ENCODE measurements at regions not wholly inside any gene's neighbourhood (a gene's known extent, or its start where the extent isn't known, plus 50 kb on each side); places are given as distances from the start of the nearest gene placed in this dataset.

DNA sequence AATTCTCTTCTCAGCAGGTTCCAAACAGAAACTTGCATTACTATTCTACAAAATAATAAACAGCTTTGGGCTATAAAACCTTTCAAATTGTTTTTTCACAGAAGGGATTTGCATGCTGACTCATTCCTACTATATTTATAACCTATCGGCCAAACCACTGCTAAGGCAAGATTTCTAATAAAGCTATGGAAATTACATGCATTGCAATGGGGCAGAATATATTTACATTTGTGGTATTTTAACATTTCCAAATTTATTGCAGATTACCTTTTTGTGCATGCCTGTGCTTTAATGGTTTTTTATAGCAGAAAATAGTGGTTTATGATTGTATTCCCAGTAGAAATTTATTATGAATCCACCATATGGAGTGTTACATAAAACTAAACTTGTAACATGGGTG, 69.0 kb upstream of the NPVF start:
- TF ChIP-seq EZH2 (IDR thresholded peaks at IDR 0.05; ENCODE audit: borderline replicate concordance, low read depth, low read length, severe bottlenecking) (no peak), CTCF (IDR thresholded peaks at IDR 0.05; ENCODE audit: borderline replicate concordance, extremely low read depth, low read length, poor library complexity, severe bottlenecking) (no peak)
- H3K36me3 ChIP-seq (ENCODE audit: insufficient read depth, low read length): no peaks in the 10 kb centered on the region
- no peak overlapping the region for H3K4me3 ChIP-seq (ENCODE audit: low read depth in 1 of 2, low read length in 2 of 2)
- H3K9me3 ChIP-seq (ENCODE audit: insufficient read depth, low read length, severe bottlenecking): no peaks in the 10 kb centered on the region
- no peaks in the 10 kb centered on the region for H3K27me3 ChIP-seq (ENCODE audit: insufficient read depth, low read length, poor library complexity)
- no peak overlapping the region for H2AFZ ChIP-seq (ENCODE audit: low read depth, low read length)
- H4K20me1 ChIP-seq (ENCODE audit: insufficient read depth, low read length): no peaks in the 10 kb centered on the region
- H3K4me1 ChIP-seq (ENCODE audit: insufficient read depth, low read length): no peaks in the 10 kb centered on the region
- no peaks in the 10 kb centered on the region for H3K79me2 ChIP-seq (ENCODE audit: insufficient read depth, low read length)
- H3K4me2 ChIP-seq (ENCODE audit: insufficient read depth, low read length): no peak overlapping the region
- no peak for DNase-seq
- no peak overlapping the region for H3K27ac ChIP-seq (ENCODE audit: low read length)
- no peak overlapping the region for H3K9ac ChIP-seq (ENCODE audit: low read depth, low read length)
- no peak for ATAC-seq (ENCODE audit: insufficient read depth, low read depth)

- H3K4me2 ChIP-seq (ENCODE audit: insufficient read depth, low read length): no peak overlapping the region
- ATAC-seq (ENCODE audit: insufficient read depth, low read depth) (no peak), DNase-seq (no peak)
- no peaks in the 10 kb centered on the region for H3K9me3 ChIP-seq (ENCODE audit: insufficient read depth, low read length, severe bottlenecking)
- no peak overlapping the region for H3K27ac ChIP-seq (ENCODE audit: low read length)
- no peak overlapping the region for H3K4me3 ChIP-seq (ENCODE audit: low read depth in 1 of 2, low read length in 2 of 2)
- no peaks in the 10 kb centered on the region for H3K36me3 ChIP-seq (ENCODE audit: insufficient read depth, low read length)
- H4K20me1 ChIP-seq (ENCODE audit: insufficient read depth, low read length): no peaks in the 10 kb centered on the region
- H3K9ac ChIP-seq (ENCODE audit: low read depth, low read length): no peak overlapping the region
- no peak overlapping the region for H2AFZ ChIP-seq (ENCODE audit: low read depth, low read length)
- no peak for TF ChIP-seq EZH2 (IDR thresholded peaks at IDR 0.05; ENCODE audit: borderline replicate concordance, low read depth, low read length, severe bottlenecking)
- peaks cover 18% of the 10 kb centered on the region for H3K27me3 ChIP-seq (ENCODE audit: insufficient read depth, low read length, poor library complexity)
- no peaks in the 10 kb centered on the region for H3K79me2 ChIP-seq (ENCODE audit: insufficient read depth, low read length)
- H3K4me1 ChIP-seq (ENCODE audit: insufficient read depth, low read length): no peaks in the 10 kb centered on the region
These were observed 75.2 kb upstream of the NPVF start for GRCh38 chr7:25303281-25304181.

DNA sequence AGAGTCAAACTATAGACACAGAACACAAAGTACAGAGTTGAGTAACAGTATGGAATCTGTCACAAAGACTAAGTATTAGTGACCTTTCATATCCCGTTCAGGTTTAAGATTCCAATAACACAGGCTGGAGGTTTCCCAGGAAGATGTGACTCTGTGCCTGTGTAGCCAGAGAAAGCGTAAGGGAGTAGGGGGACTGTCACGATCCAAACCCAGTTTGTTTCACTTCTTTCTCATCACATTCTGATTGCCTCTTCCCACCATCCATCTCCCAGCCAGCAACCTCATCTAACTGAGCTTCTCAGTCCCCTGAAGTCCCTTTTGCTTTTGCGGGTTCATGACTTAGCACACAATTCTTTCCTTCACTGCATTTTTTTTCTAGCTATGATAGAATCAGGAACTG, 76.4 kb upstream of the NPVF start:
- Histone ChIP-seq H3K9me3 (ENCODE audit: insufficient read depth, low read length, severe bottlenecking) (no peaks in the 10 kb centered on the region), H3K79me2 (ENCODE audit: insufficient read depth, low read length) (no peaks in the 10 kb centered on the region), H3K36me3 (ENCODE audit: insufficient read depth, low read length) (no peaks in the 10 kb centered on the region), H3K27ac (ENCODE audit: low read length) (no peak overlapping the region), H3K4me3 (ENCODE audit: low read depth in 1 of 2, low read length in 2 of 2) (no peak overlapping the region), H3K27me3 (ENCODE audit: insufficient read depth, low read length, poor library complexity) (peaks cover 18% of the 10 kb centered on the region), H3K9ac (ENCODE audit: low read depth, low read length) (no peak overlapping the region), H3K4me2 (ENCODE audit: insufficient read depth, low read length) (no peak overlapping the region), H3K4me1 (ENCODE audit: insufficient read depth, low read length) (no peaks in the 10 kb centered on the region), H4K20me1 (ENCODE audit: insufficient read depth, low read length) (no peaks in the 10 kb centered on the region), H2AFZ (ENCODE audit: low read depth, low read length) (no peak overlapping the region)
- no peak for TF ChIP-seq CTCF (IDR thresholded peaks at IDR 0.05; ENCODE audit: borderline replicate concordance, extremely low read depth, low read length, poor library complexity, severe bottlenecking)
- TF ChIP-seq EZH2 (IDR thresholded peaks at IDR 0.05; ENCODE audit: borderline replicate concordance, low read depth, low read length, severe bottlenecking): no peak
- ATAC-seq (ENCODE audit: insufficient read depth, low read depth): no peak
- DNase-seq: no peak

GRCh38 chr7:25305831-25306230, 77.5 kb upstream of the NPVF start:
- no peak for DNase-seq

More at GRCh38 chr7:25305831-25306230, 77.5 kb upstream of the NPVF start:
- no peaks in the 10 kb centered on the region for H4K20me1 ChIP-seq (ENCODE audit: insufficient read depth, low read length)
- no peak for TF ChIP-seq EZH2 (IDR thresholded peaks at IDR 0.05; ENCODE audit: borderline replicate concordance, low read depth, low read length, severe bottlenecking)
- no peak for TF ChIP-seq CTCF (IDR thresholded peaks at IDR 0.05; ENCODE audit: borderline replicate concordance, extremely low read depth, low read length, poor library complexity, severe bottlenecking)
- ATAC-seq (ENCODE audit: insufficient read depth, low read depth): no peak
- no peaks in the 10 kb centered on the region for H3K4me1 ChIP-seq (ENCODE audit: insufficient read depth, low read length)
- no peak overlapping the region for H3K27ac ChIP-seq (ENCODE audit: low read length)
- no peak overlapping the region for H2AFZ ChIP-seq (ENCODE audit: low read depth, low read length)
- H3K9ac ChIP-seq (ENCODE audit: low read depth, low read length): no peak overlapping the region
- H3K36me3 ChIP-seq (ENCODE audit: insufficient read depth, low read length): no peaks in the 10 kb centered on the region
- H3K4me2 ChIP-seq (ENCODE audit: insufficient read depth, low read length): no peak overlapping the region
- peaks cover 18% of the 10 kb centered on the region for H3K27me3 ChIP-seq (ENCODE audit: insufficient read depth, low read length, poor library complexity)
- no peak overlapping the region for H3K4me3 ChIP-seq (ENCODE audit: low read depth in 1 of 2, low read length in 2 of 2)
- no peaks in the 10 kb centered on the region for H3K9me3 ChIP-seq (ENCODE audit: insufficient read depth, low read length, severe bottlenecking)
- no peaks in the 10 kb centered on the region for H3K79me2 ChIP-seq (ENCODE audit: insufficient read depth, low read length)
